Brain microvascular endothelial cell (primary cell): ENCODE measurements at regions not wholly inside any gene's neighbourhood (a gene's known extent, or its start where the extent isn't known, plus 50 kb on each side); places are given as distances from the start of the nearest gene placed in this dataset.

Experiments
- DNase-seq: peaks from one replicate; pipeline ENCODE4 v3.0.0-alpha.2; 2020
- H3K27ac ChIP-seq: fragments of 250-450 bp; sonication (Bioruptor Pico); 2 replicates; pipeline ENCODE4 v1.5.1; 2020; ENCODE audit warnings: mild to moderate bottlenecking, moderate library complexity
- H3K27me3 ChIP-seq: fragments of 250-450 bp; sonication (Bioruptor Pico); replicated peaks from 2 replicates; pipeline ENCODE4 v1.5.1; 2020; ENCODE audit warnings: mild to moderate bottlenecking
- H3K36me3 ChIP-seq: fragments of 250-450 bp; sonication (Bioruptor Pico); replicated peaks from 2 replicates; pipeline ENCODE4 v1.5.1; 2020; ENCODE audit warnings: mild to moderate bottlenecking
- H3K4me3 ChIP-seq: 2 replicates; pipeline ENCODE4 v1.5.1; 2011; ENCODE audit warnings: low read depth, mild to moderate bottlenecking, control low read depth, low read length, moderate library complexity
- CTCF ChIP-seq: IDR thresholded peaks from 2 replicates; pipeline ENCODE4 v1.5.1; 2011; ENCODE audit warnings: low read depth, mild to moderate bottlenecking, moderate library complexity, low read length, control low read depth, inconsistent platforms; ENCODE audit errors: missing control alignments
- in situ Hi-C: cut with HindIII; loops from 2 replicates; pipeline ENCODE4 v1.10.0; 2017; ENCODE audit warnings: low sequenced_read_pairs, low pct_ligation_motif_present

DNA sequence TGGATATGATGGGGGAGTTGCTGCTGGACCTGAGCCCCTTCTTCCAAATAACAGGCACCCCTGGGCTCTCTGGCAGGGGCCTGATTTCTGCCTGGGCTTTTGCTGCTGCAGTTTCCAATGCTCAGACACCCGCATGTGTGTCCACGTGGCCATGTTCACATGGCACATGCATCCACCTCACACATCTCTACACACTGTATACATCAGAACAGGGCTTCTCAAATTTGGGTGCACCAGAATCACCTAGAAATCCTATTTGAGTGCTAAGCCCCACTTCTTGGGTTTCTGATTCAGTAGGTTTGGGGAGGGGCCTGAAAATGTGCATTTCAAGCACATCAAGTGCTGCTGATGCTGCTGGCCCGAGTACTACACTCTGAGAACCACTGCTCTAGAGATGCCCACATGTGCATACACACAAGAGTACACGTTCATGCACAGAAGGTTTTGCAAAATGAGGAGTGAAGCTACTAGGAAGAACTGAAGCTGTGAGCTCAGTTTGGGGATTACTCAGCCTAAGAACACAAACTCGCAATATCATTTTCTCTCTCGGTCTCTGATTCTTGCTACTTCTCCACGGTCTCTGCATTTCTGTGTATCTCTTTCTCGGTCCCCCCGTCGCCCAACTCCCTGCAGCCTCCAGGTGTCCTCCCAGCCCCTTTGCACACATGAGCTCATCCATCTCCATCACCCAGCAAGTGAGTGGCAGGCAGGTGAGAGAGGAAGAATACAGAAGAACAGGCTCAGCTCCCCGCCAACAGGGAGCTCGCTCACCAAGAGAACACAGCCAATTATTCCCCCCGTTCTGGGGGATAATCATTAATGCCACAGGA lies 97.0 kb downstream of the PCDH1 start:
- no peak for TF ChIP-seq CTCF
- Histone ChIP-seq H3K27ac (no peak overlapping the region), H3K4me3 (no peak overlapping the region), H3K27me3 (peaks cover 2% of the 10 kb centered on the region), H3K36me3 (no peaks in the 10 kb centered on the region)
- DNase-seq: no peak
- in situ Hi-C loops: no loop called here

GRCh38 chr5:141780240-141780951 lies 97.8 kb downstream of the PCDH1 start:
- Histone ChIP-seq H3K27me3 (peaks cover 2% of the 10 kb centered on the region), H3K27ac (no peak overlapping the region), H3K36me3 (no peaks in the 10 kb centered on the region), H3K4me3 (no peak overlapping the region)
- no peak for TF ChIP-seq CTCF
- in situ Hi-C loops: no loop called here
- no peak for DNase-seq

GRCh38 chr5:141779503-141779973 lies 97.5 kb upstream of the ARAP3 start:
- no peak for DNase-seq
- peaks cover 2% of the 10 kb centered on the region for H3K27me3 ChIP-seq
- in situ Hi-C loops: no loop called here
- H3K36me3 ChIP-seq: no peaks in the 10 kb centered on the region
- no peak overlapping the region for H3K27ac ChIP-seq
- H3K4me3 ChIP-seq: no peak overlapping the region
- no peak for TF ChIP-seq CTCF

DNA sequence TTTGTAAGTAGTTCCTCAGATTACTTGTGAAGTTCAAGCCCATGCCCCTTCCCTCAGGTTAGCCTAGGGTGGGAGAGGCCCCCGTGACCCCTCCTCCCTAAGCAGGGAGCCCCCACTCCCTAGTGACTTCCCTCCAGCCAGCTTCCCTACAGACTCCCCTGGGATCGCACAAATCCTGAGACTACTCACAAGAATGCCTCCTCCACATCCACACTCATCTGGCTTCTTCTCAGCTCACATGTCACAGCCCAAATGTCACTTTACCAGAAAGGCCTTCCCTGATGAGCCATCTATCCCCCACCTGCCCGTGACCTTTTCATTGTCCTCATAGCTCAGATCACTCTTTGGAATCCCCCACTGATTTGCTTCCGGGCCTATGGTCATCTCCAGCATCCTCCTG lies 96.7 kb upstream of the ARAP3 start:
- DNase-seq: no peak
- in situ Hi-C loops: no loop called here
- H3K27ac ChIP-seq: no peak overlapping the region
- H3K36me3 ChIP-seq: no peaks in the 10 kb centered on the region
- no peak overlapping the region for H3K4me3 ChIP-seq
- H3K27me3 ChIP-seq: peaks cover 5% of the 10 kb centered on the region
- TF ChIP-seq CTCF: no peak

- H3K4me3 ChIP-seq: no peak overlapping the region
- no peak for DNase-seq
- in situ Hi-C loops: no loop called here
These were observed 96.2 kb upstream of the ARAP3 start for GRCh38 chr5:141778206-141778605.

More at GRCh38 chr5:141778206-141778605, 96.2 kb upstream of the ARAP3 start:
- H3K27ac ChIP-seq: no peak overlapping the region
- peaks cover 5% of the 10 kb centered on the region for H3K27me3 ChIP-seq
- no peak for TF ChIP-seq CTCF
- no peaks in the 10 kb centered on the region for H3K36me3 ChIP-seq
